HG03025 (cell line): ENCODE measurements at regions not wholly inside any gene's neighbourhood (a gene's known extent, or its start where the extent isn't known, plus 50 kb on each side); places are given as distances from the start of the nearest gene placed in this dataset.

ENCODE experiments used
- ATAC-seq: cut with Tn5 transposase; IDR thresholded peaks from one replicate; pipeline ENCODE4 v1.9.1; 2021; ENCODE audit warnings: mild to moderate bottlenecking, moderate library complexity; ENCODE audit not compliant: unreplicated experiment, low FRiP score

DNA sequence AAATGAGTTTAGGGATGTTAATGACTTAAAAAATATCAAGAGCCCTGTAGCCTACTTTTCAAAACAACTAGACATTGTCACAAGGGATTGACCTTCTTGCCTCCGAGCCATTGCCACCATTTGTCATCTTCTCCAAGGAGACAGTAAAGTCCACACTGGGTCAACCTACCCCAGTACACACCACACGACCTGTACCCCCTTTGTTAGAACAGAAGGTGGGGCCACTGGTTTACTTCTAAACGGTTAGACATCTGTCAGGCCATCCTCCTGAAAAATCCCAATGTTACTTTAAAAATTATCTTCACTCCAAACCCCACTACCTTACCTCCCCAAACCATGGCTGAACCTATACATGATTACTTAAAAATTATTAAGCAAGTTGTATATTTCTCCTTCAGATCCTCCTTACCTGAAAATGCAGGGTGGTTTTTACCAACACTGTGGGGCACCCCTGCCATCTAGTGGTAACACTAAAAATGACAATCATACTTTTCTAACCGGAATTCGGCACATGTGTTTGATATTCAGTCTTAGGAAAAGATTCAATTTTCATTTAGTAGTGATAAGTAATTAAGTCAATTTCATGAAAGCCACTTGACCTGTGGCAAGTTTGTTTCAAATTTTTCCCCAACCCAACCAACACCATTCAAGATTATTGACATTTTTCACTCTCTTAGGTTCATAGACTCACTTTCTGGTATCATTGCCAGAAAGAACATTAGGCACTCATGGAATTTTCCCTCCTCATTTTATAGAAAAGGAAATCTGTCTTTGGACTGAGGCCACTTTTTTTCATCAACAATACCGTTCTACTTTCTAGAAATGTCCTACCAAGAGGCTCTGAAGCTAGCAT is 265.3 kb upstream of the PKDCC start:
- no peak for ATAC-seq

DNA sequence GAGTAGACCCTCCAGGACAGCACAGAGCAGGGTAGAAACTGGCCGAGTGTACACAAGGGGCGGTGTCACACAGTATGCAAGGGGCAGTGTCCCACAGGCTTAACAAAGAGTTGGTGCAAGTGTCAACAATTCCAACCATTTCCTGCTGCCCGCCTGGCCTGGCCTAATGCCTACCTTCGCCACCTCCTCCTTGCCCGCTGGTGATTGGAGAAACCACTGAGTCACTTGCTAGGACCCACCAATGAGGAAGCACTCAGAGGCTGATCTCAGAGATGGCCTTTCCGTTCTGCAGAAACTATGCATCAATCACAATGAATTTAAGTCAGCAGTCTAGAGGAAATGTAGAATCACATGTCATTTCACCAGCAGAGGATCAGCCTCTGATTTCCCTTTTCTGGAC is 263.3 kb upstream of the PKDCC start:
- no peak for ATAC-seq

DNA sequence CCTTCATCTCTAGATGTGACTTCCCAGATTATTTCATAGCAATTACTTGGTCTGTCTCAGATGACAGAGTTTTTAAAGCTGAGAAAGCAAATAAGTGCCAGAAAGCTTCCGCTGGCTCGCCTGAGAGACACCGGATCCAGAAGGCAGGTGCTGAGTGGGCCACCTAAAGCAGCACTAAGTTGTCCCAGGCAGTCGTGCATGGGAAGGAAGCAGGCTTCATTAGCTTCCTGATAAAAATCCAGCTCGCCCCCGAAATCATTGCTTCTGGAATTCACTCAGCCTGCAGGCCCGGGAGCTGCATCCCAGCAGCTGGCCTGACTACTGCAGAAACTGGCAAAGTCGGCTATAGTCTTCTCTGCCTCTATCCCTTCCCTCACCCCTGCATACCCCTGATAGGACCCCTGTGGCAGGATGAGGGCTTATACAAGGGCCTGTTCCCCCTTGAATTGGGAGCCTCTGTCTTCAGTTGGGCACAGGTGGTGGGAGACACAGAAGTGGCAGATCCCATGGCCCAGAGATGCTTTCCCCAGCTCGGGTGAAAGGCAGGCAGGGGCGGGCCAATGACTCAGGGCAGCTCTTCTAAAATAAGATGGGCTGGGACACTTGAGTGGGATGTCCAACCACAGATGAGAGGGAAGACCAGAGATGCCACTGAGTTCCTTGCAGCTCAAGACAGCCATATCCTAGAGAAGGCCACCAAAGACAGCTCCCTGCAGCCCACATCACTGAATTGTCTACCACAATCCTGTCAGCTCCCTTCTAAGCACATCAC is 262.4 kb upstream of the PKDCC start:
- no peak for ATAC-seq

DNA sequence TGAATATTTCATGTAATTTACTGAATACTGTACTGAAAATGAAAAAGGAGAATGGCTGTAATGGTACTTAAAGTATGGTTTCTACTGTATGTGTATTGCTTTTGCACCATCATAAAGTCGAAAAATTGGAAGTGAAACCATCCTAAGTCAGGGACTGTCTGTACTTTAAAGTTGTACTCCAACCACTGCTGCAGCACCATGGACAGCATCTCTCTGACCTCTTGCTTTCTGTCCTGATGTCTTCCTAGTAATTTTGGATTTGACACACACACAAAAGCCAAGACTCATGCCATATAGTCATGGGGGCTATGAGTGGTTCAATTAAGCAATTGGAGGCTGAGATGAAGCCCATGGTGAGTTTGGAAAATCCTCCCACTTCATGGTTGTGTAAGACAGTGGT is 256.3 kb upstream of the PKDCC start:
- no peak for ATAC-seq

DNA sequence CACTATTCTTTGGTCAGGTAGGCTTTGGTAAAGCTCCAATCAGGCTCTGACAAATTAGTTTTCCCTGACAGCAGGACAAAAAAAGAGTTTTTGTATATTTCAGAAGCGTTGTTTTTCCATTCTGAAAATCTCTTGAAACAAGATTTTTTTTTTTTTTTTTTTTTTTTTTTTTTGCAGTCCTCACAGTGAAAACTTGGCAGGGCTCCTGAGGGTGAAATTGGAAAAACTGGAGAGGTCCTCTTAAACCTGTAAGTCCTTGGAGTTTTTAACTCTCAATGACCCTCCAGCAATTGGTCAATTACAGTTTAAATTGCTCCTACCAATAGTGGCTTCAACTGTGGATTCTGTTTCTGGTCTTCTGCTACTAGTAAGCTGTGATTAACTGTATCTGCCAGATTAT is 244.5 kb upstream of the PKDCC start:
- ATAC-seq = no peak

DNA sequence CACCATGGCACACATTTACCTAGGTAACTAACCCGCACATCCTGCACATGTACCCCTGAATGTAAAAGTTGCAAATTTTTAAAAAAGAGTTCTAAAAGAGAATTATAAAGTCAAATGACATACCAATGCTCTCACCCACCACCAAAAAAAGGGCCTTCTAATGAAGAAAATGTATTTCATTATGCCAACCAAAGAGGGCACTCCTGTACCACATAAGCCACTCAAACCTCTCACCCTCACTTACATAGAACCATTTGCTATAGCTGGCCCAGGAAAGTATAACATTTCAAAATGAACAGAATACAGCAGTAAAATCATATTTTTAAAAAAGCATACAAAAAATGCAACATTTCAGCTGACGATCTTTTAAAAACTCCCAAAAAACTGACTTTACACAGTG is 241.5 kb upstream of the PKDCC start:
- ATAC-seq = no peak

DNA sequence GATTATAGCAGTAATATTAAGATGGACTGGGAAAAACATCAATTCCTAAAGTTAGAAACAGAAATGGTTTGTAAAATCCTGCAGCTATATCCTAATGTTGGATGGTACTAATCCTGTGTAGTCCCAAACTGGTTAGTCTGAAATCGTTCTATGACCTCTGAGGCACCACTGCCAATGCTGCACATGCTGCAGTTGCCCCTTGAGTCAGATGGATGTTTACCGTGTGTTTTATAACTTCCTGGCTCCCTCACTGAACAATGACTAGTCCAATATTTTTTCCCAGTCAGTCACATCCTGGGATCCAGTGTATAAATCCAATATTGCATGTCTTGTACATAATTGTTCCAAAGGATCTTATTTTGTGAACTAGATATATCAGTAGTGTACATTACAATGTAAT is 226.7 kb upstream of the PKDCC start:
- ATAC-seq = no peak

DNA sequence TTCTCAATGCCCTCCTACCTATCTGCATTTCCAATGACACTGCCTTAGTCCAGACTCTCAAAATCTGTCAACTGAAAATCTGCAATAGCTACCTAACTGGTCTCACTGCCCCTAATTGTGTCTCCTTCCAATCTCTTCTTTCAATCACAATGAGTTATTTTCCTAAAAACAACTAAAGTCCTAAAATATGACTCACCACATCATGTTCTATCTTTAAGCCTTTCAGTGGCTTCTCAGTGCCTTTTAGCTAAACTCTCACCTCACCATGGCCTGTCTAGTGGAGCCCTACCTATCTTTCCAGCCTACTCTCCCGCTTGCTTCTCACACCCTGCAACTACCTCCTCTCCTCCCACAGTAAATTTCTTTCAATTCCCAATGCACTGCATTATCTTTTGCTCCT is 220.9 kb upstream of the PKDCC start:
- no peak for ATAC-seq

DNA sequence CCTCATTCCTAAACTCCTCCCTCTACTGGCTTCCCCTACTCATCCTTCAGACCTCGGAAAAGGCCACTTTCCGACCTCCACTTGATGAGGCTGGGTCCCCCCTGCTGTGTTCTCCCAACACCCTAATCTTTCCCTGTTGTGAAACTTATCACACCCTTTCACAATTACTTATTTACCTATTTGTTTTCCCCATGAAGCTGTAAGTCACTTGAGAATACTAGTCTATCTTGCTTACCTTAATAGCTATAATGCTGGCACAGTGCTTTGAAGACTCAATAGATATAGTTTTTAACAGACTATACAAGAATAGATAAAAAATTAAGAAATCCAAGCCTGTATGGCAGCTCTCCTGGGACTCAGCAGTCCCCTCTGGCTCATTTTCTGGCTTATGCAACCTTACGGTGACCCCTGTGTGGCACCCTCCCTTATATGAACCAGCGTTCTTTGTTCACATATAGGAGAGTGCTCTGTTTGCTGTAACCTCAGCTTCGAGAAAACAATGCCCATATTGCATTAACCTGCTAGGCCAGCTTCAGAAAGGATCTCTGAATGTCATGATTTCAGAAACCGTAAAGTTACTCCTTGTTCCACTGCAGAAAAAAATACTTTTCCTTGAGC is 220.4 kb upstream of the PKDCC start:
- ATAC-seq = no peak

DNA sequence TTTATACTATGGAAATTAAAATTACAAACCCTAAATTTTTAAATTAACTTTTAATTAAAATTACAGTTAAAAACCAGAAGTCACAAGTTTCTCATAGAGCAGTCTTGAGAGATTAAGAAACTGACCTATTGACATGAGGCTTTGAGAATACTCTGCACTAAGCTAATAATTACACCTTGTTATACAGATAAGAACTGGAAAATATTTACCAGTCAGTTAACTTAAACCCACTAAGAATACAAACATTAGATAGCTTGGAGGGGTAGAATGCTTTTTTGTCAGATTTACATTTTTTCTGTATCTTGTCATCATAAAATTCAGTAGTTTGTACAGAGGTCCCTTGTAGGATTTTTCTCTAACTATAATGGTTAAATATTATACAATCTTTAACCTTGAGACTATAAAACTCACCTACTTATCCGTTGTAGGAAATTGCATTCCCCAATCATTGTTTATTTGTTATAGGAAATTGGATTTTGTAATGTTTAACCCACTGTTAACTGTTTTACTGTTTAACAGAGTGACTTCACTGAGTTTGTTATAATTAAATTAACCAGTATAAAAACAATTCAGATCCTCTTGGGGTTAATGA is 219.7 kb upstream of the PKDCC start:
- ATAC-seq = no peak

DNA sequence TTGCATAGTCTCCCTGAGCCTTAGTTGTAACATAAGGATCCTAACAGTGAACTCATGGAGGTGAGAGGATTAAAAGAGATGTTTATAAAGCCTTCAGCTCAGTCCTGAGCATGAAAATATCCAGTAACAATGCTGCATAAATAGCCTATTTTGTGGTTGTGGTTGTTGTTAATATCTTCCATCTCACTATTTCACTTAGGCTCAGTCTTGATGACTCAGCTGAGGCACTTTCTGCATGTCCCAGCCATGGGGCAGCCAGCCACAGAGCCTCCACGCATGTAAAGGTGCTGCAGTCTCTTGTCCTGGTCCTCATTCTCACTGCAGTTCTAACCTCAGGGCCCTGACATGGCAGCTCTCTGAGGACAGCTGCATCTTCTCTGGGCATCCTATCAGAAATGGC is 218.8 kb upstream of the PKDCC start:
- ATAC-seq = no peak

DNA sequence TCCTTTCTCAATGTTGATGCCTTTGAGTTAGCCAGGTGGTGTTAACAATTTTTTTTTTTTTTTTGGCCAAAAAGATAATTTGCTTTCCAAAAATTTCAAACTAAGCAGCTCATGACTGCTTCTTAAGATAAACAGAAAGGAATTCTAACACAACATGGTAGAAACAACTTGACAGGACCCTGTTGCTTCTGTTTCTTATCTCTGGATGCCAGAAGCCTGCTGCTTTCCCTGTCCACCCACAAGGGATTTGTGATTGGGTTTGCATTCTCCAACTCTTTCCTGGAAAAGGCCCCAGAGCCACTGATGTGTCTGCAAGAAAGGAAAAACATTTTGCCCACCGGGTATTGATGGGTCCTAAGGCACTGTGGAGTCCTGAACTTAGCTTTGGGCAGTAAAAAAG is 217.2 kb upstream of the PKDCC start:
- no peak for ATAC-seq

DNA sequence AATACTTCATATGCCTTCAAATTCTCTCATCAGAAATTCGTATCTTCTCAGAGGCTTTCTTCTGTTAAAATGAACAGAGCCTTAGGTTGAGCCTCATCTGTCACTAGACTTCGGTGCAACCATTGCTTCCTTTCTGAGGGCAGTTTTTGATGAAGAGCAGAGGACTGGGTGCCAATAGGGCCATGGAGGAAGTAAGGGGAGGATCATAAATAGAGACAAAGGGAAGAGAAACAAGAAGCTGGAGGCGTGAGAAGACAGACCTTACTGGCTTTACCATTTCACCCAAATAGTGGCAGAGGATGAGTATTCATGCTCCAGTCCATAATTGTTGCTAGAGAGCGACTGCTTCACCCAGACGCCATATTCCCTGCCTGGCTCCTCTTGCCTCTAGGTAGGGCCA is 215.6 kb upstream of the PKDCC start:
- no peak for ATAC-seq

DNA sequence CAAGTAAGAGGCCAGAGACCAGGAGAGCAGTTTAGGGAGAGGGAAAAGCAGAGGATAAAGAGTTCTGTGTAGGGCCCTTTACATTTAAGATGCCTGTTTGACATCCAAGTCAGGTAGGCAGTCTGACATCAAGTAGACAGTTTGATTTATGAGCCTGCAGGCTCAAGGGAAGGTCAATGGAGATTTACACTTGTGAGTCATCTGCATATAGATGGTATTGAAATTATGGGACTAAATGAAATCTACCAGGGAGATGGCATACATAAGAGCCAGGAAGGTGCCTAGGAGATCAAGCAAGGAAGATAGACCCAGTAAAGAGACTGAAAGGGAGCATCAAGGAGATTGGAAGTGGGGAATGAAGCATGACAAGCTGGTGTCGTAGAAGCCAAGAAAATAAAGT is 212.4 kb upstream of the PKDCC start:
- ATAC-seq = no peak

DNA sequence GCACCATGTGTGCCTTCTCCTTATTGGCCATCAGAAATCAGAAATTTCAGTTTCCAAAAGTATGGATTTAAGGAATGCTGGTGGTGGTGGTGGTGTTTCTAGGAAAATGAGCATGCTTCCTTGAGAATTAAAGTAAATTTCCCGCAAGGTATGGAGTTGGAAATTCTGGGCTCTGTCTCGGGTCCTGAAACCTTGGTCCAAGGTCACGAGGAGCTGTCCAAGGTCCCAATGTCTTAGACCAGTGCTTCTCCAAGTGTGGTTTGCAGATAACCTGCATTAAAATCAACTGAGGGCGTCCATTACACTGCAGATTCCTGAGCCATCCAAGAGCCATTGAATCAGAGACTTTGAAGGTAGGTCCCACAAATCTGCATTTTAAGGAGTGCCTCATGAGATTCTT is 210.9 kb upstream of the PKDCC start:
- no peak for ATAC-seq

DNA sequence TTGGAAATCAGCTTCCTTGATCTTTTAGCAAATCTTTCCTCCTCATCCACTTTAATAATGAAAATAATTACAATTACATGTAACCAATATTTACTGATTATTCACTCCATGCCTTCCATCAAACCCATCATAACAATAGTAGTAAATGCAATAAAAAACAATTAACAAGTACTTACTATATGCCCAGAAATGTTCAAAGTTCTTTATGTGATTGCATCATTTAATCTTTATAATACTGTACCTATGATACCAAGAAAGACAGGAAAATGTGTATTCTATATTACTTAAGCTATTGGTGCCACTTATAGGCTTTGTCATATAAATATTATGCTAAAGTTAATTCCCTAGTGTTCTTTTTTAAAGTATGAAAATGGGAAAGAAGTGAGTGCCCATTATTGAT is 210.2 kb upstream of the PKDCC start:
- no peak for ATAC-seq

DNA sequence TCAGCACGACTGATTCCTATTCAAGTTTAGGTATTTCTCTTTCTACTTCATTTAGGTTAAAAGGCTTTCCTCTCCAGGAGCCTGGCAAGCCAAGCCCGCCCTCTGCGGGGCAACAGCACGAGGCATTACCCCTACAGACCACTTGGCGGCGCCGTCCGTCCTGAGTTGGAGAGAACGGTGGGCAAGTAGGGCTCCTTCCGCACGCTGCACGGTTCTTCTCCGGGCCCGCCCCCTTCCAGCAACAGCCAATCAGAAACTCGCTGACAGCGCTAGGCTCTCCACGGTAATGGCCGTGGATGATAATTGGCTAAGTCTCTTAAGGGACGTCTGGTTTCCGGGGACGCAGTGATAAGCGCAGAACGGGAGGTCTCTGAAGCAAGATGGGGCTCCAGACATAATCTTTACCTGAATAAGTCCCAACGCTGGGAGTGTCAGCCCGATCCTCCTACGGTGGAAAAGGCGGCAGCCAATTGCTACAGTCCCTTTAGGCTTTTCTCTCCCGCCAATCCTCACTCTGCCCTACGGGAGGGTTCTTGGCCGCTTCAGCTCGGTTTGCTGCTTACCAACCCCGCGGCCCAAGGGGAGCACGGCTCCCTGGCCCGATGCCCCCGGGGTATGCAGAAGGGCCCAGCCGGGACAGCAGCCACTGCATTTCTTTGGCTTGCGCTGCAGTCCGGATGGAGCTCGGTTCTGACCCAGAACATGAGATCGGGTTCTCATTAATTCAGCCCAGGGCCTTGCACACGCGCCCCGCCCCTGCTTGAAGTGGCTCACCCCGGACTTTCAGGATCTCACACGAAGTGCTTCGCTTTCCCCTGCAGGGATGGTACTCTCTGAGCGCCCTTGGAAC is 206.9 kb upstream of the PKDCC start:
- ATAC-seq = peak; percentile 100

DNA sequence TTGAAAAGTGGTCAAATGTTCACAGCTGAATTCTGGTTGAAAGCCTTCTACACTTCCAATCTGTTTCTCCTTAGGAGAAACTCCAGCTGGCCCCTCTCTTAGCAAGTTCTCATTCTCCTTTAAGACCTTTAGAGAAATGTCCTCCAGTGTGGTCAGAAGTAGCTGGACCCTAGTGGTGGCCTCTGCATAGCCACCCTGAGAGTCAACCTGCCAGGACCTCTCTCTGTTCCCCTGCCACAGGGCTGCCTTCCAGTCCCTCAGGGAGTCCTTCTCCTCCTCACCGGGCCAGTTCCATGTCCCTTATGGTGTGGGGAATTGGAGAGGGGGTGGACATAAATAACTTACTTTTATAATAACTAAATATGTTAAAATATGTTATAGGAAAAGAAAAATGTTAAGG is 200.9 kb upstream of the PKDCC start:
- ATAC-seq = no peak

DNA sequence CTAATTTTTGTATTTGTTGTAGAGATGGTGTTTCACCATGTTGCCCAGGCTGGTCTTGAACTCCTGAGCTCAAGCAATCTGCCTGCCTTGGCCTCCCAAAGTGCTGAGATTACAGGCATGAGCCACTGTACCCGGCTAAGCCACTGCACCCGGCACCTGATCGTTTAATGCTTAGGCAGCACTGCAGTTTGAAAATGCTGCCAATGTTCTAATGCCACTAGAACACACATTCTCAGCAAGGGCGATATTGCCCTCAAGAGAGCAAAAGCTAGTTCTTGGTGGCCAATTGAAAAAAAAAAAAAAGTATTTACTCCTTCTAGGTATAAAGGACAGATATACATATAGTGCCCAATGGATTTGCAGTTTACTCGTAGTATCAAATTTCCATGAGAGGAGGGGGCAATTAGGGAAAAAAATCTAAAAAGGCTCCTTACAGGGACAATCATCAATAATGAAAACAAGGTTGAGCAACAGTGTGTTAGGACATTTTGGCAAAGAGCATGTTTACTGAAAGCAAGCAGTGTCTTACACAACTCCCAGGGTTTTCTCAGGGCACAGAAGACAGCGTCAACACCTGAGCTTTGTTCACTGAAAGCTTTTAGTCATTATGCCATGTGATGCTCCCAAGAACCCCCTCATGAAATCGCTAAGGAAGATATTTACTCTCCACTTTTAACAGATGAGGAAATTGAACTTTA is 199.9 kb upstream of the PKDCC start:
- no peak for ATAC-seq

DNA sequence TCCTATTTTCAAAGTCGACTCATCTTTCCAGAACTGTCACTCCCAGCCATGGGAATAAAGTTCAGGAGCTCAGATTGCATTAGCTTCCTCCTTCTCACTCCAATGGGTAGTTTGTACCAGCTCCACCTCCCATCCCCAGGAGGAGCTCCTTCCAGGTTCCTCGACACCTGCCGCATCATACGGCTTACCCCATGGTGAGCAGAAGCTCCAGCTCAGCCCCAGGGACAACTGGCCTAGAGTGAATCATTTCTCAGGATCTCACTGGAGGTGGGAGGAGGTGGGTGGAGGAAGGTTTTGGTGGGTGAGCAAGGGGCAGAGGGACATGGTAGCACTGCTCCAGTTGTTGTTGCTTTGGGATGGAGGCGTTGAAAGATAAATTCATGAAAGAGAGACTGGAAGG is 196.3 kb upstream of the PKDCC start:
- no peak for ATAC-seq
